ENCODE measurements at regions not wholly inside any gene's neighbourhood (a gene's known extent, or its start where the extent isn't known, plus 50 kb on each side); places are given as distances from the start of the nearest gene placed in this dataset.
"Not testable (repeated sequence)": the region's sequence is repeated elsewhere in the genome, so short reads cannot be mapped to it uniquely, and the experiment has no call there.

- in situ Hi-C loops (cut with HindIII; ENCODE audit: low pct_unique_long_range_greater_than_20kb, low sequenced_read_pairs): no loop called here
- DNase-seq (ENCODE audit: low read depth, low spot score): peak; percentile 85
Observed at GRCh38 chr18:9017167-9017904, 85.2 kb upstream of the NDUFV2 start.

DNA sequence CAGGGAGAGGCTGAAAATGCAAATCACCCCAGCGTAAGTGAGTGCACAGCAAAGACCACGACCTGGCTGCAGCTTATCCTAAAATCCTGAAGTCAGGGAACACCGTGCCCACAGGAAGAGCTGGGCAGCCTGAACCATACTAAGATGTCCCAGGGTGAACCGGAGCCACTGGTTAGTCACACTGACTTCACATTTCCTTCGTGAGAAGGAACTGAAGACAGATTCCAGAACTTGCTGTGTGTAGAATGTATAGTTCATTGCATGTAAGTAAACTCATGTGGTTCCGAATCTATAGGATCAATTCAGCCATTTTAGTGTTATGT is 84.6 kb upstream of the NDUFV2 start:
- in situ Hi-C loops (cut with HindIII; ENCODE audit: low pct_unique_long_range_greater_than_20kb, low sequenced_read_pairs): no loop called here
- DNase-seq (ENCODE audit: low read depth, low spot score): no peak

- DNase-seq (ENCODE audit: low read depth, low spot score): no peak
- in situ Hi-C loops (cut with HindIII; ENCODE audit: low pct_unique_long_range_greater_than_20kb, low sequenced_read_pairs): no loop called here
Observed at GRCh38 chr18:9019135-9019534, 83.4 kb upstream of the NDUFV2 start.

DNA sequence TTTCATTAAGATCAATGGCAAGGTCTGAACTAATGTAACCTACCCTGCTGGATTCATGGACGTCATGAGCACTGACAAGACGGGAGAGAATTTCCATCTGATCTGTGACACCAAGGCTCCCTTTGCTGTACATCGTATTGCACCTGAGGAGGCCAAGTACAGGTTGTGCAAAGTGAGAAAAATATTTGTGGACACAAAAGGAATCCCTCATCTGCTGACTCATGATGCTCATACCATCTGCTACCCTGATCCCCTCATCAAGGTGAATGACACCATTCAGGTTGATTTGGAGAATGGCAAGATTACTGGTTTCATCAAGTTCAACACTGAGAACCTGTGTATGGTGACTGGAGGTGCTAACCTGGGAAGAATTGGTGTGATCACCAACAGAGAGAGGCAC is 82.3 kb upstream of the NDUFV2 start:
- no peak for DNase-seq (ENCODE audit: low read depth, low spot score)
- in situ Hi-C loops (cut with HindIII; ENCODE audit: low pct_unique_long_range_greater_than_20kb, low sequenced_read_pairs): no loop called here

- in situ Hi-C loops (cut with HindIII; ENCODE audit: low pct_unique_long_range_greater_than_20kb, low sequenced_read_pairs): no loop called here
- no peak for DNase-seq (ENCODE audit: low read depth, low spot score)
Observed at GRCh38 chr18:9021458-9021857, 81.0 kb upstream of the NDUFV2 start.

DNA sequence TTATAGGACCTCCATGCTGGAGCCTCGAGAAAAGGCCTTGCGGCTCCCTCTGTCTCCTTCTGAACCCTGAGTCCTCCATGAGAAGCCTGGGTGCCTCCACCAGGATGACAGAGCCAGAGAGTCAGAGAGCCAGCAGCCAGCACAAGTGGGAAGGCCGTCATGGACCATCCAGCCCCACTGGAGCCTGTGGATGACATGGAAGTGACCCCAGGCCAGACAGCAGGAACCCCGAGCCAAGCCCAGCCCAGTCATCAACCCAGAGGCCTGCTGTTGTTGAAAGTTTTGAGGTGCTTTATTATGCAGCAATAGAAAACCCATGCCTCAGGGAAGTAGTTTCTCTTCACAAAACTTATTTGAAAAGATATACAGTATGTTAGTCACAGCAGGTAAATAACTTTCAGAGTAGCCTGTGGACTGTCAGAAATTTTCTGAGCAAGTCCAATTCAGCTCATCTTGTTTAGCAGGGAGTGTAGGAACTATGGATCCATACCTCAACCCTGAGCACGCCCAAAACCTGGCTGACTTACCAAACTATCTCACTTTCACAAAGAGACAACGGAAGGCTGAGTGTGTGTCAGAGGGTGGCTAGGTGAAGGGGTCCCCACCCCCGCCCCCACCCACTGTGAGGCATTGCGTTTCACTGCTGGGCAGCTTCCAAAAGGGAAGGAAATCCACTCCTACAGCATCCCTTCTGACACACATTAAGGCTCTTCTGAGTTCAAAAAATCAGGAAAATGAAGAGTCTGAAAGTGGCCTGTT is 79.9 kb upstream of the NDUFV2 start:
- DNase-seq (ENCODE audit: low read depth, low spot score): no peak
- in situ Hi-C loops (cut with HindIII; ENCODE audit: low pct_unique_long_range_greater_than_20kb, low sequenced_read_pairs): no loop called here

DNA sequence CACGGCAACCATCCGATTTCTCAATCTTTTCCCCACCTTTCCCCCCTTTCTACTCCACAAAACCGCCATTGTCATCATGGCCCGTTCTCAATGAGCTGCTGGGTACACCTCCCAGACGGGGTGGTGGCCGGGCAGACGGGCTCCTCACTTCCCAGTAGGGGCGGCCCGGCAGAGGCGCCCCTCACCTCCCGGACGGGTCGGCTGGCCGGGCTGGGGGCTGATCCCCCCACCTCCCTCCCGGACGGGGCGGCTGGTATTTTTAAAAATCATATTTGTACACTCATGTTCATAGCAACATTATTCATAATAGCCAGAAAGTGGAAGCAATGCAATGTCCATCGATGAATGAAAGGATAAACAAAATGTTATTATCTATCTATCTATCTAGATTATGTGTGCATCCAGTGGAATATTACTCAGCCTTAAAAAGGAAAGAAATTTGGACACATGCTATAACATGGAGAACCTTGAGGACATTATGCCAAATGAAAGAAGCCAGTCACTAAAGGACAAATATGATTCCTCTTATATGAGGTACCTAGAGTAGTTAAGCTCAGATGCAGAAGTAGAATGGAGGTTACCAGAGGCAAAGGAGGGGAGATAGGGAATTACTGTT is 78.4 kb upstream of the NDUFV2 start:
- DNase-seq (ENCODE audit: low read depth, low spot score); in situ Hi-C loops (cut with HindIII; ENCODE audit: low pct_unique_long_range_greater_than_20kb, low sequenced_read_pairs): not testable (repeated sequence)

DNA sequence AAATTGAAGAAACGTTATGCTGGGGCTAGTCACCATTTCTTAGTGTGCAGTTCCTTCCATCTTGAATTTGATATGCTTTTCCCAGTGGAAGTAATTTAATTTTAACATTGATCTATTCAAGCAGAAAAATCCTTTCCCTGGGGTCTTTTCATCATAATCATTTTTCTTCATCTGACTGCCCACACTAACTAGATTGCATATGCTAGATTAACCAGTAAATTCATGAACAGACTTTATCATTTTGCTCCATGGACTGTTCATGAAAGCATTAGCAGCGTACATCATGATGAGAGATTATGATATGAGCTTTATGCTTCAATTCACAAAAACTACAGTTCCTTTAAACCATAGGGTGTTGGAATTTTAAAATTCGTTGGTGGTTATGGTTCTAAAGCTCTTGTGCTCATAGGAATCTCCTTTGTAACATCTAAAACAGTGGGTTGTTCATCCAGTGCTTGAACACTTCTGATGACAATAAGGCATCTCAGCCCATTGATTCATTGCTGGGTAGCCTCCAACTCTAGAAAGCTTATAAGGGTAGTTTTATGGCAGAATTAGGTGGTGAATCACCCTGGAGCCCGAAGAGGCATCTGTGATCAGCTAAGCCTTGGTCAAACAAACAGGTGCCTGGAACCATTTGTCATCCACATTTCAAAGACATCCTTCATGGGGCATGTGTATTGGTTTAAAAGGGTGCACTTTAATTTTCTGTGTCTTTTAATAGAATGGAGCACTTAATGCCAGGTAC is 77.2 kb upstream of the NDUFV2 start:
- DNase-seq (ENCODE audit: low read depth, low spot score): peak; percentile 30
- in situ Hi-C loops (cut with HindIII; ENCODE audit: low pct_unique_long_range_greater_than_20kb, low sequenced_read_pairs): no loop called here

GRCh38 chr18:9029131-9029530 is 73.4 kb upstream of the NDUFV2 start:
- DNase-seq (ENCODE audit: low read depth, low spot score): no peak
- in situ Hi-C loops (cut with HindIII; ENCODE audit: low pct_unique_long_range_greater_than_20kb, low sequenced_read_pairs): no loop called here

DNA sequence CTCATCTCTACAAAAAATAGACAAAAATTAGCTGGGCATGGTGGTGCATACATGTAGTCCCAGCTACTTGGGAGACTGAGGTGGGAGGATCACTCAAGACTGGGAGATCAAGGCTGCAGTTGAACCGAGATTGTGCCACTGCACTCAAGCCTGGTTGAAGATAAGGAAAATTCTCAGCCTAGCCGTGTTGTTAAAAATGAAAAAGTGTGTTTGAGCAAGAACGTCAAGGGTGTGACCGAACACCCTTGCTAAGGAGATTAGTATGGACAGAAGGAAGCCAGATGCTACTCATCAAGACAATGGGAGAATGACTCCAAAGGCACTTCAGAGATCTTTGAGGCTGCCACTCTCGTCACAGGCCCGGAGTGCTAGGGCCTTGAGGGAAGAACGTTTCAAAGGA is 70.0 kb upstream of the NDUFV2 start:
- DNase-seq (ENCODE audit: low read depth, low spot score): no peak
- in situ Hi-C loops (cut with HindIII; ENCODE audit: low pct_unique_long_range_greater_than_20kb, low sequenced_read_pairs): no loop called here

GRCh38 chr18:9038277-9038871 is 64.1 kb upstream of the NDUFV2 start:
- DNase-seq (ENCODE audit: low read depth, low spot score): no peak
- in situ Hi-C loops (cut with HindIII; ENCODE audit: low pct_unique_long_range_greater_than_20kb, low sequenced_read_pairs): no loop called here

- no peak for DNase-seq (ENCODE audit: low read depth, low spot score)
- in situ Hi-C loops (cut with HindIII; ENCODE audit: low pct_unique_long_range_greater_than_20kb, low sequenced_read_pairs): no loop called here
Observed at GRCh38 chr18:9039441-9040071, 62.9 kb upstream of the NDUFV2 start.

DNA sequence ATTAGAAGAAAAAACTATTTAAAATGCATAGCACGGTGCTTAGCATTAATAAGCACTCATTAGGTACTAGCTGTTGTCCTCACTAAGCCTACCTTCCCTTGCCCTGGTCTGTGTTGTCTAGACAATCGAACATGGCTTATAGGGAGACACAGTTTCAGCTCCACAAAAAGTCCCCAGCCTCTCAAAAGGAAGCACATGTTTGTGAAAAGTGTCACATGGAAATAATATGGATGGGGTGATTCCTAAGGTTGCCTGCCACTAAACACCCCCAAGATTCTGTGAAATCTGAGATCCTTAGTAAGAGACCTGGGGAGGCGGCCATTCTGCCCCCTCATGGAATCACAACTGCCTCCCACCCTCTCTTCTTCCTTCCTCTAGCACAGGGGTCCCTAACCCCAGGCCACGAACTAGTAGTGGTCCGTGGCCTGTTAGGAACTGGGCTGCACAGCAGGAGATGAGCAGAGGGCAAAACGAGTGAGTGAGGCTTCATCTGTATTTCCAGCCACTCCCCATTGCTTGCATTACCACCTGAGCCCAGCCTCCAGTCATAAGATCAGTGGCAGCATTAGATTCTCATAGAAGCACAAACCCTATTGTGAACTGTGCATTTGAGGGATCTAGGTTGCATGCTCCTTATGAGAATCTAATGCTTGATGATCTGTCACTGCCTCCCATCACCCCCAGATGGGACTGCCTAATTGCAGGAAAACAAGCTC is 59.6 kb upstream of the NDUFV2 start:
- in situ Hi-C loops (cut with HindIII; ENCODE audit: low pct_unique_long_range_greater_than_20kb, low sequenced_read_pairs): no loop called here
- DNase-seq (ENCODE audit: low read depth, low spot score): no peak

DNA sequence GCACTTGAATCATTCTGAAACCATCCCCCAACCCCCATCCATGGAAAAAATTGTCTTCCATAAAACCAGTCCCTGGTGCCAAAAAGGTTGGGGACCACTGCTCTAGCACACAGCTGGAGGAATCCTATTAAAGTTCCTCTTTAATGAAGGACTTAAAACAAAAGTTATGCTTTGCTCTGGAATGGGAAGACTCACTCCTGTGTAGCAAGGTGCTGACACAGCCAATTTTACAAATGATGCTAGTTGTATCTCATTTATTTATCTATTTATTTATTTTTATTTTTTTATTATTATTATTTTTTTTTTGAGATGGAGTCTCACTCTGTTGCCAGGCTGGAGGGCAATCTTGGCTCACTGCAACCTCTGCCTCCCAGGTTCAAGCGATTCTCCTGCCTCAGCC is 58.9 kb upstream of the NDUFV2 start:
- in situ Hi-C loops (cut with HindIII; ENCODE audit: low pct_unique_long_range_greater_than_20kb, low sequenced_read_pairs): no loop called here
- no peak for DNase-seq (ENCODE audit: low read depth, low spot score)

DNA sequence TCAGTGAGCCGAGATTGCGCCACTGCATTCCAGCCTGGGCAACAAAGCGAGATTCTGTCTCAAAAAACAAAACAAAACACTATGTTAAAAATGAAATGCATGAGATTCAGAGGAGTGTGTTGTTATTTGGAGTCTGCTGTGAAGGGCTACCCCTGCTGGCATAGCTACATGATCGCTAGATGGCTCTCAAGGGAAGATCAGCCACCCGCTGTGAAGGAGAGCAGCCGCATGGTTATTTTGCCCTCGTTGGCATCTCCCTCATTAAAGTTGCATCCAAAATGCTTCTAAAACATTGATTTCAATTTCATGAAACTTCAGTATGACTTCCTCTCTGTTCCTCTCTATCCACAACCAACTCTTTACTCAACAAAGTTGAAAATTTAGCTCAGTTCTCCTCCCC is 54.8 kb upstream of the NDUFV2 start:
- no peak for DNase-seq (ENCODE audit: low read depth, low spot score)

DNA sequence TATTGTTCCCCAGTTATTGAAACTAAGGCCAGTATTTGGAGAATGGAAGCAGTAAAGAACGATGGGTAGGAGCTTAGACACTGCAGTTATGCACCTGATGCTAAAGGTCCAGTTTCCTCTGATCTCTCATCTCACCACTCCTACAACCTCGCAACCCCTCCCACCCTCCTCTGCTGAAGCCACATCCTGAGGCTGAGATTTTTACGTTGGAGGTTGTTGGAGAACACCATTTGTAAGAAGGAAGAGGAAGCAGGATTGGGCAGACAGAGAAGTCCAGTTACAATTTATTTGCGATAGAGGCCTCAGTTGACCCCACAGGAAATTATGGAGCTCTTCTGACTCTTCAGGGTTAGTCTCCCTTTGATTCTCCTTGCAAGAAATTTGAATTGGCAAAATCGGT is 54.3 kb upstream of the NDUFV2 start:
- DNase-seq (ENCODE audit: low read depth, low spot score): no peak
- in situ Hi-C loops (cut with HindIII; ENCODE audit: low pct_unique_long_range_greater_than_20kb, low sequenced_read_pairs): no loop called here

More for the DNA sequence above, 54.8 kb upstream of the NDUFV2 start:
- in situ Hi-C loops (cut with HindIII; ENCODE audit: low pct_unique_long_range_greater_than_20kb, low sequenced_read_pairs): no loop called here
